ENCODE measurements at regions not wholly inside any gene's neighbourhood (a gene's known extent, or its start where the extent isn't known, plus 50 kb on each side); places are given as distances from the start of the nearest gene placed in this dataset.

DNA sequence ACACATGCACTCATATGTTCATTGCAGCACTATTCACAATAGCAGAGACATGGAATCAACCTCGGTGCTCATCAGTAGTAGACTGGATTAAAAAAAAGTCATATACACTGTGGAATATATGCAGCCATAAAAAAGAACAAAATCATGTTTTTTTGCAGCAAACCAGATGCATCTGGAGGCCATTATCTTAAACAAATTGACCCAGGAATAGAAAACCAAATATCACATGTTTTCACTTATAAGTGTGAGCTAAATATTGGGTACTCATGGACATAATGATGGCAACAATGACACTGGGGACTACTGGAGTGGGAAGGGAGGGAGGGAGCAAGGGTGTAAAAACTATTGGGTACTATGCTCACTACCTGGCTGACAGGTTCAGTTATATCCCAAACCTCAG lies 792.6 kb downstream of the EPHA4 start:
- Histone ChIP-seq H3K27me3 (ENCODE audit: insufficient read depth, low read length) (peaks cover 30% of the 10 kb centered on the region; the same call in 1 of the 2 replicates), H3K36me3 (ENCODE audit: insufficient read depth, low read depth, low read length) (no peaks in the 10 kb centered on the region), H3K27ac (ENCODE audit: low read length) (no peak overlapping the region), H3K4me3 (ENCODE audit: low read length) (no peak overlapping the region), H3K4me1 (ENCODE audit: insufficient read depth, low read length) (peaks cover 8% of the 10 kb centered on the region; the same call in 1 of the 2 replicates), H3K9me3 (ENCODE audit: insufficient read depth, low read depth, low read length) (no peaks in the 10 kb centered on the region), H3K9ac (ENCODE audit: low read depth, low read length) (no peak overlapping the region)

DNA sequence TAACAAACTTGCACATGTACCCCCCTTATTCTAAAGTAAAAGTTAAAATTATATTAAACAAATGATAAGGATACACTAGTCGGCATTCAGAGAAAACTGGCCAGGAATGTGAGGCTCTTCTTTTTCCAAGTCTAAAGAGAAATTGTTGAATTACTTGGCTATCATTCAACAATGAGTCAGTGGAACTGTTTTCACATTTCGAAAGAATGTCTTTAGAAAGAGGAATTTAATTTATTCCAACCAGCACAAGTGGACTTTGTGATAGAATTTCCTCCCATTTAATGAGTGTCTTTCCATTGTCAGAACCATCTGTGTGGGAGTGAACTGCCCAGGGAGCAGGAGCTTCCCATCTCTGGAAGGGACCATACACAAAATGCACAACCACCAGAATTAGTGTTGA lies 792.2 kb downstream of the EPHA4 start:
- Histone ChIP-seq H3K27ac (ENCODE audit: low read length) (no peak overlapping the region), H3K9ac (ENCODE audit: low read depth, low read length) (no peak overlapping the region), H3K4me1 (ENCODE audit: insufficient read depth, low read length) (peaks cover 8% of the 10 kb centered on the region; the same call in 1 of the 2 replicates), H3K36me3 (ENCODE audit: insufficient read depth, low read depth, low read length) (no peaks in the 10 kb centered on the region), H3K4me3 (ENCODE audit: low read length) (no peak overlapping the region), H3K27me3 (ENCODE audit: insufficient read depth, low read length) (peaks cover 30% of the 10 kb centered on the region; the same call in 1 of the 2 replicates), H3K9me3 (ENCODE audit: insufficient read depth, low read depth, low read length) (no peaks in the 10 kb centered on the region)

DNA sequence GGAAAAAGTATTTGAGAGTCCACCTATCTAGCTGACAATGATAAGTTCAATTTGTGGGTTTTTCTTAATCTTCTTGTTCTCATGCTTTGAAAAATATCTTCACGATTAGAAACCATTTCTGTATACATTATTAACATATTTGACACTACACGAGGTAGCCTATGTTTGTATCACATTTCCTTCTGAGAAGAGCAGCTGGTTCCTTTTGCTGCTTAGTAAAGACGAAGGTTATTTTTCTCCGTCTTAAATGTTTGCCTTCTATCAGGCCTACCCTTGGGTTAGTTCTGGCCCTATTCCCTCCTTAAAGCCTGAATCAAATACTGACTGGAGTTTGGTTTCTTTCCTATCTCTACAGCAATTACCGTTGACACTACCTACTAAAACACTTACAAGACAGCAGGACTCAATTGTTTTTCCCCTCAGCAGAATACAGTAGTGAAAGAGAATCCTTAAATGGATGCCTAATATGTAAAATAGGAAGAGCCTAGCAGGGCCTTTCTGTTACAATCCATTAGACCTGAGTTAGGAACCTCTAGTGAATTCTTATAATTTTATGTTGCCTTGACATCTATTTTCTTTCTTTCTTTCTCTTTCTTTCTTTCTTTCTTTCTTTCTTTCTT lies 790.4 kb downstream of the EPHA4 start:
- H3K4me3 ChIP-seq (ENCODE audit: low read length), result no peak overlapping the region
- no peaks in the 10 kb centered on the region for H3K9me3 ChIP-seq (ENCODE audit: insufficient read depth, low read depth, low read length)
- H3K27ac ChIP-seq (ENCODE audit: low read length), result no peak overlapping the region
- H3K27me3 ChIP-seq (ENCODE audit: insufficient read depth, low read length), result peaks cover 30% of the 10 kb centered on the region; the same call in 1 of the 2 replicates
- H3K4me1 ChIP-seq (ENCODE audit: insufficient read depth, low read length), result peaks cover 2% of the 10 kb centered on the region; the same call in 1 of the 2 replicates
- no peak overlapping the region for H3K9ac ChIP-seq (ENCODE audit: low read depth, low read length)
- no peaks in the 10 kb centered on the region for H3K36me3 ChIP-seq (ENCODE audit: insufficient read depth, low read depth, low read length)

GRCh38 chr2:220782609-220783113 lies 789.4 kb downstream of the EPHA4 start:
- H3K27ac ChIP-seq (ENCODE audit: low read length), result no peak overlapping the region
- H3K4me3 ChIP-seq (ENCODE audit: low read length), result no peak overlapping the region
- H3K36me3 ChIP-seq (ENCODE audit: insufficient read depth, low read depth, low read length), result no peaks in the 10 kb centered on the region
- H3K27me3 ChIP-seq (ENCODE audit: insufficient read depth, low read length), result peaks cover 23% of the 10 kb centered on the region; the same call in 1 of the 2 replicates
- H3K9me3 ChIP-seq (ENCODE audit: insufficient read depth, low read depth, low read length), result no peaks in the 10 kb centered on the region
- H3K9ac ChIP-seq (ENCODE audit: low read depth, low read length), result no peak overlapping the region
- no peaks in the 10 kb centered on the region; the same call in 1 of the 2 replicates for H3K4me1 ChIP-seq (ENCODE audit: insufficient read depth, low read length)

DNA sequence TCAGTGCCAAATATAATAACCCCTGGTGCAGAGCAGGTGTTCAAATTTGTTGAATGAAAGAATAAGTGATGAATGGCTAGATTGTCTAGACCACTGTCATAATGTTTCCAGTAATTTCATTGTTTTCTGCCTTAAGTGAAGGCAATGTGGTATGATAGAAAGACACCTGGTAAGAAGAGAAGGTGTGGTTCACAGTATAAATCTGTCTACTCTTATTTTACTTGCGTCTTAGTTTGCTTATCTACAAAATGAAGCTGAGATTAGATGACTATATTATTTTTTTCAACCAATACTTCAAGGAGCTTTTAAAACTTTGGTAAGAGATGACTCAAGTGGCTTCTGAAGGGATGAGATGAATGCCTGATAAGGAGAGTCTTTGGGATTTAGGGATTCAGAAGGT lies 788.4 kb downstream of the EPHA4 start:
- H3K4me1 ChIP-seq (ENCODE audit: insufficient read depth, low read length), result no peaks in the 10 kb centered on the region; the same call in 1 of the 2 replicates
- no peaks in the 10 kb centered on the region for H3K9me3 ChIP-seq (ENCODE audit: insufficient read depth, low read depth, low read length)
- H3K27me3 ChIP-seq (ENCODE audit: insufficient read depth, low read length), result peaks cover 13% of the 10 kb centered on the region; the same call in 1 of the 2 replicates
- no peaks in the 10 kb centered on the region for H3K36me3 ChIP-seq (ENCODE audit: insufficient read depth, low read depth, low read length)
- no peak overlapping the region for H3K27ac ChIP-seq (ENCODE audit: low read length)
- no peak overlapping the region for H3K4me3 ChIP-seq (ENCODE audit: low read length)
- no peak overlapping the region for H3K9ac ChIP-seq (ENCODE audit: low read depth, low read length)

GRCh38 chr2:220785178-220785577 lies 786.9 kb downstream of the EPHA4 start:
- no peak overlapping the region for H3K27ac ChIP-seq (ENCODE audit: low read length)
- peaks cover 10% of the 10 kb centered on the region; the same call in 1 of the 2 replicates for H3K27me3 ChIP-seq (ENCODE audit: insufficient read depth, low read length)
- H3K4me1 ChIP-seq (ENCODE audit: insufficient read depth, low read length), result no peaks in the 10 kb centered on the region; the same call in 1 of the 2 replicates
- H3K9ac ChIP-seq (ENCODE audit: low read depth, low read length), result no peak overlapping the region
- no peaks in the 10 kb centered on the region for H3K36me3 ChIP-seq (ENCODE audit: insufficient read depth, low read depth, low read length)
- no peak overlapping the region for H3K4me3 ChIP-seq (ENCODE audit: low read length)
- H3K9me3 ChIP-seq (ENCODE audit: insufficient read depth, low read depth, low read length), result no peaks in the 10 kb centered on the region

GRCh38 chr2:220786216-220786615 lies 785.9 kb downstream of the EPHA4 start:
- no peak overlapping the region for H3K27ac ChIP-seq (ENCODE audit: low read length)
- H3K36me3 ChIP-seq (ENCODE audit: insufficient read depth, low read depth, low read length), result no peaks in the 10 kb centered on the region
- H3K27me3 ChIP-seq (ENCODE audit: insufficient read depth, low read length), result peaks cover 5% of the 10 kb centered on the region; the same call in 1 of the 2 replicates
- H3K9ac ChIP-seq (ENCODE audit: low read depth, low read length), result no peak overlapping the region
- no peaks in the 10 kb centered on the region; the same call in 1 of the 2 replicates for H3K4me1 ChIP-seq (ENCODE audit: insufficient read depth, low read length)
- no peak overlapping the region for H3K4me3 ChIP-seq (ENCODE audit: low read length)
- H3K9me3 ChIP-seq (ENCODE audit: insufficient read depth, low read depth, low read length), result no peaks in the 10 kb centered on the region

- H3K27me3 ChIP-seq (ENCODE audit: insufficient read depth, low read length), result peaks cover 5% of the 10 kb centered on the region; the same call in 1 of the 2 replicates
- H3K4me3 ChIP-seq (ENCODE audit: low read length), result no peak overlapping the region
- H3K36me3 ChIP-seq (ENCODE audit: insufficient read depth, low read depth, low read length), result no peaks in the 10 kb centered on the region
- H3K9me3 ChIP-seq (ENCODE audit: insufficient read depth, low read depth, low read length), result no peaks in the 10 kb centered on the region
- H3K9ac ChIP-seq (ENCODE audit: low read depth, low read length), result no peak overlapping the region
- no peak overlapping the region for H3K27ac ChIP-seq (ENCODE audit: low read length)
- H3K4me1 ChIP-seq (ENCODE audit: insufficient read depth, low read length), result no peaks in the 10 kb centered on the region
Measured at GRCh38 chr2:220787251-220787650, 784.9 kb downstream of the EPHA4 start.

DNA sequence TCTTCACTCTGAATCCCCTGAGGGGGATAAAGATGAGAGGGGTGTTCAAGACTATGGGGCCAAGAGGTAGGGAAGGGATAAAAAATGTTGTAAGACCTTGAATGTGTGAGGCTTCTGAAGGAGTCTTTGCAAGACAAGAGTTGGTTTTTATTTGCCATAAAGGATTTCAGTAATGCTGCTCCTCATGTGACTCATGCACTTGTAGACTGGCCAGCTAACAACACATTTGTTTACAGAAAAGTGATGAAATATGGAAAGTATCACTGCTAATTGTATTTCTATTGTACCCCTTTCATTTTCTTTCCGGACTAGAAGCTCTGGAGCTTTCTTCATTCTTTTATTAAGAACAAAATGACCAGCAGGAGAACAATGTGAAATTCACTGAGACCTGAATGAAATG lies 782.1 kb downstream of the EPHA4 start:
- no peak overlapping the region for H3K9ac ChIP-seq (ENCODE audit: low read depth, low read length)
- H3K4me3 ChIP-seq (ENCODE audit: low read length), result no peak overlapping the region
- no peaks in the 10 kb centered on the region for H3K36me3 ChIP-seq (ENCODE audit: insufficient read depth, low read depth, low read length)
- H3K9me3 ChIP-seq (ENCODE audit: insufficient read depth, low read depth, low read length), result no peaks in the 10 kb centered on the region
- H3K27ac ChIP-seq (ENCODE audit: low read length), result no peak overlapping the region
- H3K4me1 ChIP-seq (ENCODE audit: insufficient read depth, low read length), result no peaks in the 10 kb centered on the region
- H3K27me3 ChIP-seq (ENCODE audit: insufficient read depth, low read length), result no peaks in the 10 kb centered on the region

DNA sequence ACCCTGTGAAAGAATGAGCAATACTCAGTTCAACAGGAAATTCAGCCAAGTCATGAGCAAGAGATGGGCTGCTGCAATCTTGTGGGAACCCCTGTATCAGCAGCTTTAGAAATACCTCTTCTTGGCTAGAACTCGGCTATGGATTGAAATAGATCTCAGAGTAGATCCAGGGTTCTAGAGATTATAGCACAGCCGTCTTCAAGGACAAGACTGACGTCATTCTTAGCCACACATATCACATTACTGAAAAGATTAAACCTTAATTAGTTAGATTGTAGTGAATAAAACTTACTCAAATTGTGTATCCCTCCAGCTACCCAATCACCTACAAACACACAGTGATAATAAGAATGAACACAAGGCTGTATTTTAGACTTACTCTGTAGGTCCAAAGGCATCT lies 776.4 kb downstream of the EPHA4 start:
- Histone ChIP-seq H3K27ac (ENCODE audit: low read length) (no peak overlapping the region), H3K27me3 (ENCODE audit: insufficient read depth, low read length) (no peaks in the 10 kb centered on the region), H3K4me1 (ENCODE audit: insufficient read depth, low read length) (no peaks in the 10 kb centered on the region; the same call in 1 of the 2 replicates), H3K4me3 (ENCODE audit: low read length) (no peak overlapping the region), H3K36me3 (ENCODE audit: insufficient read depth, low read depth, low read length) (no peaks in the 10 kb centered on the region), H3K9ac (ENCODE audit: low read depth, low read length) (no peak overlapping the region), H3K9me3 (ENCODE audit: insufficient read depth, low read depth, low read length) (no peaks in the 10 kb centered on the region)

DNA sequence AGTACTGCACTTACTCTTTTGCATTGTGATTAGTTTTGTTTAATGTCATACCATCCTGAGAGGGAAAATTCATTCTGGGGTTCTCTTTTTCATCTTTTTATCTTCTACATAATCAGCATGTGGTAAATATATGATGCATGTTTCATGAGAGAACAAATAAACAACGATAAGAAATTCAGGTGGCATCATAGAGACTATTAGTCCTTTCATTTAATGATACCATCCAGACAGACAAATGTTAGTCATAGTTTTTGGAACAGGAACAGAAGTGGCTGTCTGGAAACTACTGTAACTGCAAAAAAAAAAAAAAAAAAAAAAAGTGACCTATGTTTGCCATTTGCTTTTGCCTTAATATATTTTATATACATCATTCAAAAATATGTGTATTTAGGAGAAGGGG lies 761.0 kb downstream of the EPHA4 start:
- Histone ChIP-seq H3K4me3 (ENCODE audit: low read length) (no peak overlapping the region), H3K4me1 (ENCODE audit: insufficient read depth, low read length) (no peaks in the 10 kb centered on the region), H3K27me3 (ENCODE audit: insufficient read depth, low read length) (no peaks in the 10 kb centered on the region), H3K9me3 (ENCODE audit: insufficient read depth, low read depth, low read length) (no peaks in the 10 kb centered on the region), H3K9ac (ENCODE audit: low read depth, low read length) (no peak overlapping the region), H3K27ac (ENCODE audit: low read length) (no peak overlapping the region), H3K36me3 (ENCODE audit: insufficient read depth, low read depth, low read length) (no peaks in the 10 kb centered on the region)

DNA sequence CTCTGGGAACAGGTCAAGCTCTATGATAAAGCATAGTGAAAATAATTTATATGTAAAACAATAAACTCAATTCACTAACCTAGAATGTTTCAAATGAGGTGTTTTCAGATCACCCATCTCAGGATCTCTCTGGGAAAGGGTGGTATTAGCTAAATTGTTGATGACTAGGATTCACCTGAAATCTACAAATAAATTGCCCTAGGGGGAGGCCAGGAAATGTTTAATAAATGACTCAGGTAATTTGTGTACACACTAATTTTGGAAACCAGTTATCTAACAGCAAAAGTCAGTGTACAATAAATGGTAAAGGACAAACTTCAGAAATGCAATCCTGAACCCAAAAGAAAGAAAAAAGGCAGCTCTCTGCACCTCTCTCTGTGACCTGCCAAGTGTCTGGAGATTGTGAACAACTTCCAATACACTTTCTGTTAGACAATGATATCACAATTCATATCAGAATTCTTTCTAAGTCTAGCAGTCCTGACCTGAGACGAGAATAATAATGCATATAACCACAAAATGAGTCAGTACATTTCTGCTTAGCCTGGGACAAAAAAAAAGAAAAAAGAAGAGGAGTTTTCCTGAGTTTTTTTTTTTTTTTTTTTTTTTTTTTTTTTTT lies 760.0 kb downstream of the EPHA4 start:
- H3K36me3 ChIP-seq (ENCODE audit: insufficient read depth, low read depth, low read length), result no peaks in the 10 kb centered on the region
- H3K9me3 ChIP-seq (ENCODE audit: insufficient read depth, low read depth, low read length), result no peaks in the 10 kb centered on the region
- H3K4me1 ChIP-seq (ENCODE audit: insufficient read depth, low read length), result no peaks in the 10 kb centered on the region
- H3K4me3 ChIP-seq (ENCODE audit: low read length), result no peak overlapping the region
- H3K27ac ChIP-seq (ENCODE audit: low read length), result no peak overlapping the region
- no peak overlapping the region for H3K9ac ChIP-seq (ENCODE audit: low read depth, low read length)
- no peaks in the 10 kb centered on the region for H3K27me3 ChIP-seq (ENCODE audit: insufficient read depth, low read length)
